Large intestine (tissue), 3 donors: ENCODE measurements at regions not wholly inside any gene's neighbourhood (a gene's known extent, or its start where the extent isn't known, plus 50 kb on each side); places are given as distances from the start of the nearest gene placed in this dataset.

Experiments
- DNase-seq, 2 donors: peaks; one replicate each; pipeline versions ENCODE4 v3.0.0 to v3.0.0-alpha.2; 2013
- H3K27ac ChIP-seq: one replicate; pipeline ENCODE4 v1.5.1; 2013; ENCODE audit warnings: low read length
- H3K27me3 ChIP-seq: 2 replicates; pipeline ENCODE4 v1.6.1; 2013; ENCODE audit warnings: low read length; ENCODE audit not compliant: control insufficient read depth, insufficient read depth
- H3K36me3 ChIP-seq: 2 replicates; pipeline ENCODE4 v1.6.1; 2013; ENCODE audit warnings: low read length; ENCODE audit not compliant: control insufficient read depth, insufficient read depth
- H3K4me1 ChIP-seq: one replicate; pipeline ENCODE4 v1.6.1; 2013; ENCODE audit warnings: low read length; ENCODE audit not compliant: control insufficient read depth, insufficient read depth
- H3K4me3 ChIP-seq: one replicate; pipeline ENCODE4 v1.5.1; 2013; ENCODE audit warnings: low read length
- H3K9me3 ChIP-seq: one replicate; pipeline ENCODE4 v1.6.1; 2013; ENCODE audit warnings: mild to moderate bottlenecking, low read depth, low read length, moderate library complexity; ENCODE audit not compliant: control insufficient read depth
- WGBS: methylation state at CpG from one replicate; pipeline ENCODE4 v1.1.5; 2013; ENCODE audit warnings: low lambda C conversion rate; ENCODE audit not compliant: insufficient coverage; 5-methylcytosine and 5-hydroxymethylcytosine counted together

- no peak overlapping the region for H3K27ac ChIP-seq
- H3K4me3 ChIP-seq, result no peak overlapping the region
- no peaks in the 10 kb centered on the region for H3K36me3 ChIP-seq
- no peaks in the 10 kb centered on the region for H3K4me1 ChIP-seq
- no CpG with 5 or more reads among the region's 1 CpG for WGBS
- no peaks in the 10 kb centered on the region for H3K27me3 ChIP-seq
- no peak for DNase-seq
- no peaks in the 10 kb centered on the region for H3K9me3 ChIP-seq
Measured at GRCh38 chr9:103799959-103800358, 294.1 kb upstream of the SMC2 start.

- no CpG with 5 or more reads among the region's 1 CpG for whole genome bisulfite sequencing
- Histone ChIP-seq H3K9me3 (no peaks in the 10 kb centered on the region), H3K27me3 (no peaks in the 10 kb centered on the region), H3K4me1 (no peaks in the 10 kb centered on the region), H3K4me3 (no peak overlapping the region), H3K27ac (no peak overlapping the region), H3K36me3 (no peaks in the 10 kb centered on the region)
- DNase-seq, result no peak
Measured at GRCh38 chr9:103802068-103802467, 292.0 kb upstream of the SMC2 start.

GRCh38 chr9:103803245-103803644 is 290.9 kb upstream of the SMC2 start:
- no peaks in the 10 kb centered on the region for H3K9me3 ChIP-seq
- WGBS, result no CpG with 5 or more reads among the region's 2 CpGs
- no peaks in the 10 kb centered on the region for H3K4me1 ChIP-seq
- no peaks in the 10 kb centered on the region for H3K27me3 ChIP-seq
- H3K4me3 ChIP-seq, result no peak overlapping the region
- DNase-seq, result no peak
- no peaks in the 10 kb centered on the region for H3K36me3 ChIP-seq
- no peak overlapping the region for H3K27ac ChIP-seq

- Histone ChIP-seq H3K27ac (no peak overlapping the region), H3K4me3 (no peak overlapping the region), H3K9me3 (no peaks in the 10 kb centered on the region), H3K4me1 (no peaks in the 10 kb centered on the region), H3K36me3 (no peaks in the 10 kb centered on the region), H3K27me3 (no peaks in the 10 kb centered on the region)
- WGBS, result no CpG with 5 or more reads among the region's 1 CpG
- DNase-seq, result no peak
Measured at GRCh38 chr9:103804077-103804735, 289.9 kb upstream of the SMC2 start.

GRCh38 chr9:103809745-103810144 is 284.4 kb upstream of the SMC2 start:
- H3K4me3 ChIP-seq, result no peak overlapping the region
- no peak for DNase-seq
- no peaks in the 10 kb centered on the region for H3K4me1 ChIP-seq
- no peak overlapping the region for H3K27ac ChIP-seq
- no peaks in the 10 kb centered on the region for H3K36me3 ChIP-seq
- H3K27me3 ChIP-seq, result no peaks in the 10 kb centered on the region
- 94% methylated on average over 2 of the region's 3 CpGs for WGBS
- no peaks in the 10 kb centered on the region for H3K9me3 ChIP-seq

- Histone ChIP-seq H3K9me3 (no peaks in the 10 kb centered on the region), H3K27me3 (no peaks in the 10 kb centered on the region), H3K4me1 (no peaks in the 10 kb centered on the region), H3K36me3 (no peaks in the 10 kb centered on the region), H3K4me3 (no peak overlapping the region), H3K27ac (no peak overlapping the region)
- no peak for DNase-seq
Measured at GRCh38 chr9:103811462-103811861, 282.6 kb upstream of the SMC2 start.

GRCh38 chr9:103816146-103816545 is 278.0 kb upstream of the SMC2 start:
- WGBS, result 63% methylated on average over 2 of the region's 4 CpGs
- no peak overlapping the region for H3K4me3 ChIP-seq
- H3K27ac ChIP-seq, result no peak overlapping the region
- no peaks in the 10 kb centered on the region for H3K36me3 ChIP-seq
- H3K9me3 ChIP-seq, result no peaks in the 10 kb centered on the region
- H3K4me1 ChIP-seq, result no peaks in the 10 kb centered on the region
- no peaks in the 10 kb centered on the region for H3K27me3 ChIP-seq
- DNase-seq, result no peak

- H3K36me3 ChIP-seq, result no peaks in the 10 kb centered on the region
- no peaks in the 10 kb centered on the region for H3K27me3 ChIP-seq
- no CpG with 5 or more reads among the region's 1 CpG for WGBS
- no peaks in the 10 kb centered on the region for H3K4me1 ChIP-seq
- H3K27ac ChIP-seq, result no peak overlapping the region
- no peaks in the 10 kb centered on the region for H3K9me3 ChIP-seq
- H3K4me3 ChIP-seq, result no peak overlapping the region
- no peak for DNase-seq
Measured at GRCh38 chr9:103819936-103820335, 274.2 kb upstream of the SMC2 start.

GRCh38 chr9:103821115-103821514 is 273.0 kb upstream of the SMC2 start:
- Histone ChIP-seq H3K4me3 (no peak overlapping the region), H3K4me1 (no peaks in the 10 kb centered on the region), H3K36me3 (no peaks in the 10 kb centered on the region), H3K27me3 (no peaks in the 10 kb centered on the region), H3K27ac (no peak overlapping the region), H3K9me3 (no peaks in the 10 kb centered on the region)
- DNase-seq, result no peak
- WGBS, result no CpG with 5 or more reads among the region's 1 CpG

- Histone ChIP-seq H3K27ac (no peak overlapping the region), H3K4me3 (no peak overlapping the region), H3K36me3 (no peaks in the 10 kb centered on the region), H3K4me1 (no peaks in the 10 kb centered on the region), H3K9me3 (no peaks in the 10 kb centered on the region), H3K27me3 (no peaks in the 10 kb centered on the region)
- DNase-seq, result no peak
- WGBS, result 82% methylated on average over 1 of the region's 1 CpG
Measured at GRCh38 chr9:103837940-103838339, 256.2 kb upstream of the SMC2 start.

- DNase-seq, result no peak
- no peak overlapping the region for H3K27ac ChIP-seq
- no CpG with 5 or more reads among the region's 1 CpG for WGBS
- no peaks in the 10 kb centered on the region for H3K36me3 ChIP-seq
- no peaks in the 10 kb centered on the region for H3K9me3 ChIP-seq
- H3K4me1 ChIP-seq, result no peaks in the 10 kb centered on the region
- H3K27me3 ChIP-seq, result no peaks in the 10 kb centered on the region
- H3K4me3 ChIP-seq, result no peak overlapping the region
Measured at GRCh38 chr9:103839197-103839596, 254.9 kb upstream of the SMC2 start.
